OCI-LY1 (cell line): ENCODE measurements at regions not wholly inside any gene's neighbourhood (a gene's known extent, or its start where the extent isn't known, plus 50 kb on each side); places are given as distances from the start of the nearest gene placed in this dataset.
A peak's percentile ranks its signal among the peaks of the same experiment; 100 is the strongest.
"Not testable (repeated sequence)": the region's sequence is repeated elsewhere in the genome, so short reads cannot be mapped to it uniquely, and the experiment has no call there.

Source experiments
- H2AFZ ChIP-seq: fragments of 200-600 bp; sonication (generic), shearing (Covaris generic); 2 replicates; pipeline ENCODE4 v1.6.0; 2014; ENCODE audit warnings: antibody characterized with exemption, mild to moderate bottlenecking, low read length
- H3F3A ChIP-seq: fragments of 200-600 bp; sonication (generic), shearing (Covaris generic); 2 replicates; pipeline ENCODE4 v1.6.0; 2014; ENCODE audit warnings: mild to moderate bottlenecking, antibody characterized with exemption, low read length, moderate library complexity; ENCODE audit not compliant: insufficient read depth
- H3K27ac ChIP-seq: fragments of 200-600 bp; sonication (generic); 2 replicates; pipeline ENCODE4 v1.5.1; 2014; ENCODE audit warnings: low read length, mixed run types, mild to moderate bottlenecking, low read depth; ENCODE audit not compliant: poor library complexity, severe bottlenecking
- H3K27me3 ChIP-seq: fragments of 200-600 bp; sonication (generic); 2 replicates; pipeline ENCODE4 v1.6.0; 2014; ENCODE audit warnings: antibody characterized with exemption, mild to moderate bottlenecking, low read length, moderate library complexity; ENCODE audit not compliant: insufficient read depth
- H3K36me3 ChIP-seq: fragments of 200-600 bp; sonication (generic); 2 replicates; pipeline ENCODE4 v1.6.1; 2014; ENCODE audit warnings: mild to moderate bottlenecking, antibody characterized with exemption, low read length, moderate library complexity, mixed read lengths; ENCODE audit not compliant: insufficient read depth
- H3K4me1 ChIP-seq: fragments of 200-600 bp; sonication (generic); 2 replicates; pipeline ENCODE4 v1.5.1; 2014; ENCODE audit warnings: mild to moderate bottlenecking, low read length, moderate library complexity; ENCODE audit not compliant: insufficient read depth, severe bottlenecking
- H3K4me2 ChIP-seq: fragments of 200-600 bp; sonication (generic), shearing (Covaris generic); 2 replicates; pipeline ENCODE4 v1.6.1; 2014; ENCODE audit warnings: low read length
- H3K4me3 ChIP-seq: fragments of 200-600 bp; sonication (generic); 2 replicates; pipeline ENCODE4 v1.5.1; 2014; ENCODE audit warnings: low read length, low read depth, mild to moderate bottlenecking, mixed read lengths; ENCODE audit not compliant: poor library complexity, severe bottlenecking
- H3K79me2 ChIP-seq: fragments of 200-600 bp; shearing (Covaris generic); 2 replicates; pipeline ENCODE4 v1.6.1; 2016; ENCODE audit warnings: mixed run types, low read length, mixed read lengths; ENCODE audit not compliant: insufficient read depth
- H3K9ac ChIP-seq: fragments of 200-600 bp; sonication (generic), shearing (Covaris generic); 2 replicates; pipeline ENCODE4 v1.6.1; 2014; ENCODE audit warnings: mild to moderate bottlenecking, low read length, mixed read lengths
- H3K9me2 ChIP-seq: fragments of 200-600 bp; sonication (generic), shearing (Covaris generic); 2 replicates; pipeline ENCODE4 v1.6.1; 2014; ENCODE audit warnings: low read depth, mild to moderate bottlenecking, low read length, mixed read lengths
- H3K9me3 ChIP-seq: fragments of 200-600 bp; shearing (Covaris generic); 2 replicates; pipeline ENCODE4 v1.6.1; 2014; ENCODE audit warnings: low read length, mixed read lengths
- H4K20me1 ChIP-seq: fragments of 200-600 bp; sonication (generic), shearing (Covaris generic); 2 replicates; pipeline ENCODE4 v1.6.0; 2016; ENCODE audit warnings: mild to moderate bottlenecking, low read length; ENCODE audit not compliant: insufficient read depth
- EZH2 ChIP-seq: fragments of 200-600 bp; sonication (generic), shearing (Covaris generic); IDR thresholded peaks from 2 replicates; pipeline ENCODE4 v1.8.0; 2017; ENCODE audit warnings: borderline replicate concordance, mixed run types, mild to moderate bottlenecking, antibody characterized with exemption, low read length, moderate library complexity, mixed read lengths
- TF ChIP-seq, protein P1 (sequence below): fragments of 200-600 bp; sonication (generic), shearing (Covaris generic); IDR thresholded peaks from 2 replicates; pipeline ENCODE4 v1.5.1; 2017; ENCODE audit warnings: mild to moderate bottlenecking, antibody characterized with exemption, low read length, moderate library complexity, mixed read lengths

DNA sequence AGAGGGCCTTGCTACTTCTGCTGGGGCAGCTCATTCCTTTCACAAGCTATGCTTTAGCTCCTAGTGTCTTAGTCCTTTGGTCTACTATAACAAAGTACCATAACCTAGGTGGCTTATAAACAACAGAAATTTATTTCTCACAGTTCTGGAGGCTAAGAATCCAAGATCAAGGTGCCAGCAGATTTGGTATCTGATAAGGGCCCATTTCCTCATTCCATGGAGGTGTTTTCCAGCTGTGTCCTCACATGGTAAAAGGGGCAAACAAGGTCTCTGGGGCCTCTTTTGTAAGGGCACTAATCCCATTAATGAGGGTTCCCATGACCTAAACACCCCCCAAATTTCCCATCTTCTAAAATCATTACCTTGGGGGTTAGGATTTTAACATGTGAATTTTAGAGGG, 57.9 kb upstream of the LRCH1 start:
- no peaks in the 10 kb centered on the region for H3K9me2 ChIP-seq
- H3K9me3 ChIP-seq, result no peaks in the 10 kb centered on the region
- H4K20me1 ChIP-seq, result no peaks in the 10 kb centered on the region
- H3K4me2 ChIP-seq, result no peak overlapping the region
- H3K27ac ChIP-seq, result no peak overlapping the region
- TF ChIP-seq EZH2, result no peak
- TF ChIP-seq, protein P1, sequence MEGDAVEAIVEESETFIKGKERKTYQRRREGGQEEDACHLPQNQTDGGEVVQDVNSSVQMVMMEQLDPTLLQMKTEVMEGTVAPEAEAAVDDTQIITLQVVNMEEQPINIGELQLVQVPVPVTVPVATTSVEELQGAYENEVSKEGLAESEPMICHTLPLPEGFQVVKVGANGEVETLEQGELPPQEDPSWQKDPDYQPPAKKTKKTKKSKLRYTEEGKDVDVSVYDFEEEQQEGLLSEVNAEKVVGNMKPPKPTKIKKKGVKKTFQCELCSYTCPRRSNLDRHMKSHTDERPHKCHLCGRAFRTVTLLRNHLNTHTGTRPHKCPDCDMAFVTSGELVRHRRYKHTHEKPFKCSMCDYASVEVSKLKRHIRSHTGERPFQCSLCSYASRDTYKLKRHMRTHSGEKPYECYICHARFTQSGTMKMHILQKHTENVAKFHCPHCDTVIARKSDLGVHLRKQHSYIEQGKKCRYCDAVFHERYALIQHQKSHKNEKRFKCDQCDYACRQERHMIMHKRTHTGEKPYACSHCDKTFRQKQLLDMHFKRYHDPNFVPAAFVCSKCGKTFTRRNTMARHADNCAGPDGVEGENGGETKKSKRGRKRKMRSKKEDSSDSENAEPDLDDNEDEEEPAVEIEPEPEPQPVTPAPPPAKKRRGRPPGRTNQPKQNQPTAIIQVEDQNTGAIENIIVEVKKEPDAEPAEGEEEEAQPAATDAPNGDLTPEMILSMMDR, result no peak
- no peaks in the 10 kb centered on the region for H3K36me3 ChIP-seq
- H3K79me2 ChIP-seq, result no peaks in the 10 kb centered on the region
- H3F3A ChIP-seq, result no peaks in the 10 kb centered on the region
- H3K4me1 ChIP-seq, result no peaks in the 10 kb centered on the region
- H3K4me3 ChIP-seq, result no peak overlapping the region
- H3K9ac ChIP-seq, result no peak overlapping the region
- H3K27me3 ChIP-seq, result no peaks in the 10 kb centered on the region
- no peak overlapping the region for H2AFZ ChIP-seq

DNA sequence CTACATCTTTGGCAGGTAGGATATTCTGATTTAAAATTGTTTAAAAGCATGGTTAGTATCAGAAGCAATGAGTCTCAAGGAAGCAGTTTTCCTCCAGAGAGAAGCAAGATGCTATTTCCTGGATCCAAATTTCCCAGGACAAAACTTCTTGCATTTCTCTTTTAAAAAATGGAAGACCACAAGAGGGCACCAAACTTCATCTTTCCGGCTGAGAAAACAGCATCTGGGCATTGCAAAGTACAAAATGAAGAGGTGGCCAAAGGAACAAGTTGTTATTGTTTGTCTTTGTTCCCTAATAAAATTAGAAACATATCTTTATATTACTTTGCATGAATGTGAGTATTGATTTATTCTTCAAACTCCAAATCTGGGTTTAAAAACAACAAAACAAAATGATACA, 60.0 kb upstream of the LRCH1 start:
- Histone ChIP-seq H3K79me2 (no peaks in the 10 kb centered on the region), H3K4me3 (no peak overlapping the region), H3F3A (no peaks in the 10 kb centered on the region), H3K9me3 (no peaks in the 10 kb centered on the region), H3K9me2 (no peaks in the 10 kb centered on the region), H3K27ac (no peak overlapping the region), H3K9ac (no peak overlapping the region), H4K20me1 (no peaks in the 10 kb centered on the region), H2AFZ (no peak overlapping the region), H3K4me1 (no peaks in the 10 kb centered on the region), H3K36me3 (no peaks in the 10 kb centered on the region), H3K4me2 (no peak overlapping the region), H3K27me3 (no peaks in the 10 kb centered on the region)
- TF ChIP-seq, protein P1, result peak; percentile 79
- TF ChIP-seq EZH2, result no peak

DNA sequence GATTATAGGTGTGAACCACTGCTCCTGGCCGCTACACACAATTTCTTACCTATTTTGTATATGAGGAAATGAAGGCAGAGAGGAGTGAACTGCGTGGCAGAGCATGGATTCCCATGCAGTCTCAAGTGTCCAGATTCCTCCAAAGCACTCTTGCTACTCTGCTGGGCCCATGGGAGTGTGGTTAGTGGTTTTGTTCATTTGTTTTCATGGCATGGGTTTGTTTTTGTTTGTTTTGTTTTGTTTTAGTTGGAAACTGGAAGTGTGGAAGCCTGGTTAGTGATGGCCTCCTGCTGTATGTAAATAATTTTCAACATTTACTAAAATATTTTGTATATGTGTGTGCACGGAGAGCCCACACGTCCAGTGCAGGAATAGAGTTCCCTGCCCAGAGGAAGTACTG, 61.3 kb upstream of the LRCH1 start:
- TF ChIP-seq, protein P1, result no peak
- no peak for TF ChIP-seq EZH2
- Histone ChIP-seq H3K9me3 (no peaks in the 10 kb centered on the region), H3K27ac (no peak overlapping the region), H3K36me3 (no peaks in the 10 kb centered on the region), H3K4me3 (no peak overlapping the region), H3K79me2 (no peaks in the 10 kb centered on the region), H3F3A (no peaks in the 10 kb centered on the region), H2AFZ (no peak overlapping the region), H3K4me1 (no peaks in the 10 kb centered on the region), H3K9me2 (no peaks in the 10 kb centered on the region), H4K20me1 (no peaks in the 10 kb centered on the region), H3K27me3 (no peaks in the 10 kb centered on the region), H3K9ac (no peak overlapping the region), H3K4me2 (no peak overlapping the region)

DNA sequence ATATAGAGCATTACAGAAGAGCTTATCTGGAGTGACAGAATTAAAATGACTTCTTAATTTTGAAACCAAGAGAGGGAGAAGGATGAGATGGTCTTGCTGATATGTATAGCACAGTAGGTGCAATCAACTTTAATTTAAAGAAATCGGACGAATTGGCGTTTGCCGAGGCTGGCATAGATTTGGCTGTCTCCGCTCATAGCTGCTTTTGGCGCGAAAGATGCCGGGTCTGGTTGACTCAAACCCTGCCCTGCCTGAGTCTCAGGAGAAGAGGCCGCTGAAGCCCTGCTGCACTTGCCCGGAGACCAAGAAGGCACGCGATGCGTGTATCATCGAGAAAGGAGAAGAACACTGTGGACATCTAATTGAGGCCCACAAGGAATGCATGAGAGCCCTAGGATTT, 62.3 kb upstream of the LRCH1 start:
- H3K9ac ChIP-seq, H4K20me1 ChIP-seq, H3K36me3 ChIP-seq, H2AFZ ChIP-seq, H3K79me2 ChIP-seq, H3K9me3 ChIP-seq, H3K27ac ChIP-seq, H3K27me3 ChIP-seq, H3K4me1 ChIP-seq, H3F3A ChIP-seq, H3K4me2 ChIP-seq, H3K4me3 ChIP-seq, H3K9me2 ChIP-seq: not testable (repeated sequence)
